Tibial nerve (tissue), 4 donors: ENCODE measurements at regions not wholly inside any gene's neighbourhood (a gene's known extent, or its start where the extent isn't known, plus 50 kb on each side); places are given as distances from the start of the nearest gene placed in this dataset.

Experiments used
- DNase-seq, 2 donors: peaks; one replicate each; pipeline ENCODE4 v3.0.0-alpha.2; 2019; ENCODE audit warnings: low spot score in 2 of 2
- H3K27ac ChIP-seq, 4 donors: fragments of 200-600 bp; sonication (generic) in 3 of 4; one replicate each; pipeline ENCODE4 v1.5.1; 2017 to 2019; ENCODE audit warnings: mild to moderate bottlenecking in 1 of 4
- H3K27me3 ChIP-seq, 2 donors: fragments of 200-600 bp; sonication (generic) in 1 of 2; one replicate each; pipeline versions ENCODE4 v1.5.1 to v1.6.0; 2017 to 2019
- H3K36me3 ChIP-seq, 3 donors: fragments of 200-600 bp; sonication (generic); one replicate each; pipeline ENCODE4 v1.5.1; 2018 to 2019
- H3K4me1 ChIP-seq, 4 donors: fragments of 200-600 bp; sonication (generic) in 3 of 4; one replicate each; pipeline ENCODE4 v1.5.1; 2017 to 2019
- H3K4me3 ChIP-seq, 4 donors: fragments of 200-600 bp; sonication (generic) in 3 of 4; one replicate each; pipeline ENCODE4 v1.5.1; 2017 to 2019; ENCODE audit warnings: mild to moderate bottlenecking in 1 of 4, moderate library complexity in 1 of 4
- H3K9me3 ChIP-seq, 4 donors: fragments of 200-600 bp; sonication (generic) in 3 of 4; one replicate each; pipeline ENCODE4 v1.5.1; 2017 to 2019
- EP300 ChIP-seq, 2 donors: sonication (generic); formaldehyde crosslinking; IDR thresholded peaks; one replicate each; pipeline ENCODE4 v1.6.1; 2017; ENCODE audit warnings: antibody characterized with exemption in 2 of 2, mild to moderate bottlenecking in 1 of 2
- POLR2A ChIP-seq, 2 donors: fragments of 450-650 bp; IDR thresholded peaks; one replicate each; pipeline ENCODE4 v1.6.1; 2017; ENCODE audit warnings: antibody characterized with exemption in 2 of 2, mild to moderate bottlenecking in 2 of 2, moderate library complexity in 2 of 2
- WGBS, 2 donors: methylation state at CpG; one replicate each; pipeline ENCODE4 v1.1.5; 2018; 5-methylcytosine and 5-hydroxymethylcytosine counted together
- TF ChIP-seq, protein P1 (sequence below), 5 experiments: fragments of 200-600 bp in 3 of 5; fragments of 450-650 bp in 2 of 5; sonication (generic) in 3 of 5; IDR thresholded peaks; one replicate each; pipeline ENCODE4 v1.5.1; 2016 to 2019; ENCODE audit warnings: antibody characterized with exemption in 5 of 5, mild to moderate bottlenecking in 3 of 5, moderate library complexity in 2 of 5

DNA sequence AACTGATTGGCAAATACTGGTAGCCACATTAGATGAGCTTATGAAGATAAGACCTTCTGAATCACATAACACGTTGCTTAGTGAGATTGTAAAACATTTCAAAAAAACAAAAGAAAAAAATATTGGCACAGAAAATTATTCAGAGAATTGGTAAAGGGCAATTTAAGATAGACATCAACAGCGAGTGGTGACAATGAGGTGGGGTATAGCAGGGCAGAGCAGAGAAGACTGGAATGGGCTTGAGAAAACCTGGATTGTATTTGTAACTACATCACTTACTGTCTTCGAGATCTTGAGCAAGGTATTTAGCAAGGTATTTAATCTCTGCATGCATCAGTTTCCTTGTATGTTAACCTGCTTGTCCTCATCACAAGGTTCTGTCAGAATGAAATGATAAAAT is 313.0 kb upstream of the MEIS1 start:
- 72 to 83% methylated on average over 3 of the region's 3 CpGs for WGBS, 2 donors
- Histone ChIP-seq H3K27ac (no peak overlapping the region), H3K4me1 (no peaks in the 10 kb centered on the region), H3K36me3 (no peaks in the 10 kb centered on the region), H3K9me3 (no peaks in the 10 kb centered on the region), H3K27me3 (no peaks in the 10 kb centered on the region), H3K4me3 (no peak overlapping the region)
- no peak for TF ChIP-seq POLR2A (IDR thresholded peaks at IDR 0.05)
- TF ChIP-seq, protein P1, sequence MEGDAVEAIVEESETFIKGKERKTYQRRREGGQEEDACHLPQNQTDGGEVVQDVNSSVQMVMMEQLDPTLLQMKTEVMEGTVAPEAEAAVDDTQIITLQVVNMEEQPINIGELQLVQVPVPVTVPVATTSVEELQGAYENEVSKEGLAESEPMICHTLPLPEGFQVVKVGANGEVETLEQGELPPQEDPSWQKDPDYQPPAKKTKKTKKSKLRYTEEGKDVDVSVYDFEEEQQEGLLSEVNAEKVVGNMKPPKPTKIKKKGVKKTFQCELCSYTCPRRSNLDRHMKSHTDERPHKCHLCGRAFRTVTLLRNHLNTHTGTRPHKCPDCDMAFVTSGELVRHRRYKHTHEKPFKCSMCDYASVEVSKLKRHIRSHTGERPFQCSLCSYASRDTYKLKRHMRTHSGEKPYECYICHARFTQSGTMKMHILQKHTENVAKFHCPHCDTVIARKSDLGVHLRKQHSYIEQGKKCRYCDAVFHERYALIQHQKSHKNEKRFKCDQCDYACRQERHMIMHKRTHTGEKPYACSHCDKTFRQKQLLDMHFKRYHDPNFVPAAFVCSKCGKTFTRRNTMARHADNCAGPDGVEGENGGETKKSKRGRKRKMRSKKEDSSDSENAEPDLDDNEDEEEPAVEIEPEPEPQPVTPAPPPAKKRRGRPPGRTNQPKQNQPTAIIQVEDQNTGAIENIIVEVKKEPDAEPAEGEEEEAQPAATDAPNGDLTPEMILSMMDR (IDR thresholded peaks at IDR 0.05) = no peak
- TF ChIP-seq EP300 (IDR thresholded peaks at IDR 0.05) = no peak
- no peak for DNase-seq

DNA sequence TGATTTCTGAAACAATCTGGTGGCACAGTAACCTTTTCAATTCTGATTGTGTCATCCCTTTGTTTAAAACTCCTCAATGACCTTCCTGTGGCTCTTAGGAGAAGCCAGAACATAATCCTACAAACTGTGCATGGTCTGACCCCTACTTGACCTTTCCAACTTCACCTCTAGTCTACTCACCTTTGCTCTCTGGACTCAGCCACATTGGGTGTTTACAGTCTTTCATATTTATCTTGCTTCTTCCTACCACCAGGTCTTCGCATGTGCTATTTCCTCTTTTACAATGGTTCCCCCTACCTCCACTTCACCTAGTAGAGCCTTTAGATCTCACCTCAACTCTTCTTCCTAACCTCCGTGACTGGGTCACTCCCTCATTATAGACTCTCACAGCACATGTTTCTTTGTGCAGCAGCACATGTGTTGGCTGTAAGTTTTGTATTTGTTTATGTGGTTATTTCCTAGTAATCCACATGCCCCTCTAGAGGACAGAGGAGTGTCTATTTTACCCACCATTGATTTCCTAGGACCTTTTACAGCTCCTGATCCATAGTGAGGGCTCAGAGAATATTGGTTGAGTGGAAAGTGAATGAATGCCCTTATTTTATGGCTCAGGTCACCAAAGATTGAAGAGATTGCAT is 320.8 kb upstream of the MEIS1 start:
- H3K27me3 ChIP-seq = no peaks in the 10 kb centered on the region

DNA sequence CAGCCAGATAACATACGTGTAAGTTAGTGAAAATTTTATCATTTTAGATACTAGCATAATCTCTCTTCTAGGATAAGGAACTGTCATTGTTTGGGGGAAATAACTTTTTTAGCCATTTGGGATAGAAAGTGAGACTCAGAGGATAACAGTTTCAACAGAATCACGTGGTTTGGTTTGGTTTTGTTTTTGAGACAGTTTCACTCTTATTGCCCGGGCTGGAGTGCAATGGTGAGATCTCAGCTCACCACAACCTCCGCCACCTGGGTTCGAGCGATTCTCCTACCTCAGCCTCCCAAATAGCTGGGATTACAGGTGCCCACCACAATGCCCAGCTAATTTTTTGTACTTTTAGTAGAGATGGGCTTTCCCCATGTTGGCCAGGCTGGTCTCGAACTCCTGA is 323.2 kb upstream of the MEIS1 start:
- Histone ChIP-seq H3K4me1 (no peaks in the 10 kb centered on the region), H3K27me3 (no peaks in the 10 kb centered on the region), H3K27ac (no peak overlapping the region), H3K9me3 (no peaks in the 10 kb centered on the region), H3K36me3 (no peaks in the 10 kb centered on the region), H3K4me3 (no peak overlapping the region)
- DNase-seq = no peak
- 81 to 88% methylated on average over 7 of the region's 7 CpGs for WGBS, 2 donors
- no peak for TF ChIP-seq POLR2A (IDR thresholded peaks at IDR 0.05)

More for the DNA sequence above, 320.8 kb upstream of the MEIS1 start:
- no peaks in the 10 kb centered on the region for H3K9me3 ChIP-seq
- H3K4me3 ChIP-seq = no peak overlapping the region
- no peaks in the 10 kb centered on the region for H3K36me3 ChIP-seq
- DNase-seq = no peak
- H3K27ac ChIP-seq = no peak overlapping the region
- TF ChIP-seq, protein P1 (IDR thresholded peaks at IDR 0.05) = no peak
- TF ChIP-seq POLR2A (IDR thresholded peaks at IDR 0.05) (no peak), EP300 (IDR thresholded peaks at IDR 0.05) (no peak)
- H3K4me1 ChIP-seq = no peaks in the 10 kb centered on the region
- WGBS, 2 donors = 84 to 85% methylated on average over 2 of the region's 2 CpGs

DNA sequence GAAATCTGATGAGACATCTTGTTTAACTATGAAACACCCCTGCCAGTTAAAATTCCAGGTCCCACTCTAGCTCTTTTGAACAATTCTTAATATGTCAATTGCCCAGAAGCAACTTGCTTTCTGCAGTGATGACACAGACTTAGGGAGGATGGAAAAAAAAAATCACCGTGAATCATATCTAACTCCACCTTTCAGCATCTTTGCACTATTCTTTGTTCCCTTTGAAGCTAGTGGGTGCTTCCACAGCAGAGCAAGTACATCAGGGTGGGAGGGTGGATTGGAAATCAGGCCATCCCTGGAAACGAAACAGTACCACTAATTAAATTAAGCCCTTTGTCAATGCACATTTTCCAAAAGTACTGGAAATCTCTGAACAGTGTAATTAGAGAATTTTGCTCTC is 324.3 kb upstream of the MEIS1 start:
- H3K27ac ChIP-seq = no peak overlapping the region
- 69 to 78% methylated on average over 2 of the region's 2 CpGs for WGBS, 2 donors
- no peak overlapping the region for H3K4me3 ChIP-seq
- DNase-seq = no peak
- no peaks in the 10 kb centered on the region for H3K36me3 ChIP-seq
- TF ChIP-seq EP300 (IDR thresholded peaks at IDR 0.05) = no peak
- TF ChIP-seq, protein P1 (IDR thresholded peaks at IDR 0.05) = no peak
- no peak for TF ChIP-seq POLR2A (IDR thresholded peaks at IDR 0.05)
- no peaks in the 10 kb centered on the region for H3K27me3 ChIP-seq
- H3K9me3 ChIP-seq = no peaks in the 10 kb centered on the region
- no peaks in the 10 kb centered on the region for H3K4me1 ChIP-seq

DNA sequence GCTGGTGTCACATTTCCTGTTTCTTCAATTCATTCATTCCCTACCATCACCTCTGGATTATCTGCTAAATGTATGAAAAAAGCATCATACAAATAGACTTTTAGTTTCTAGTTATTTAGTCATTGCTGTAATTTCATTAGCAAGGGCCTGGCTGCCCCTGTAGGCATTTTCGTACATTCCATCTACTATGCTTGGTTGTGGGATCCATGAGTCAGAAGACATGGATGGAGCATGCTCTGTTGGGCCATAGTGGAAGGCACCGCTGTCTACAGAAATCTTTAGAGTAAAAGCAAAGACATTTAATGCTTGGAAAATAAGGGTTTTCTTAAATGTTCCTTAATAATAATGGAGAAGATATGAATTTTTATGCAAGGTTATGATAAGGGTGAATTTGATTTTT is 324.8 kb upstream of the MEIS1 start:
- Histone ChIP-seq H3K4me3 (no peak overlapping the region), H3K27me3 (no peaks in the 10 kb centered on the region), H3K9me3 (no peaks in the 10 kb centered on the region), H3K4me1 (no peaks in the 10 kb centered on the region), H3K36me3 (no peaks in the 10 kb centered on the region), H3K27ac (no peak overlapping the region)
- 92 to 94% methylated on average over 2 of the region's 2 CpGs for WGBS, 2 donors
- TF ChIP-seq POLR2A (IDR thresholded peaks at IDR 0.05) (no peak), EP300 (IDR thresholded peaks at IDR 0.05) (no peak)
- TF ChIP-seq, protein P1 (IDR thresholded peaks at IDR 0.05) = no peak
- DNase-seq = no peak

DNA sequence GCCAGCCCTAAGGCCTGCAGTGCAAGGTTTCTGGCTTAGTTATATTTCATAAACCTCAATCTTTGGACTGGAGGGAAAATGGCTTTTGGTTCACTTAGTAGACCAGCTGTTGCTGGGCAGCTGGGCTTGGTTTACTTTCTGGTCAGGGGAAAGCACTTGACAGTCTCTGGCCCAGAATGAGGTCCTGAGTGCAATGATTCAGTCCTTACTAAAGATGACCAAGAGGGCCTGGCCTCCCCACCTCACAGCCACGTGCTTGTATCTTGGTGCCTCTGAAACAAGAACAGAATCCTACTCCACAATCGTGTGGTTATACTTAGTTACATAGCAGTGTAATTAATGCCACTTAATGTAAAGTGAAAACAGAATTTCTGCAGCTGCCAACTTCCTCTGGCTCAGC is 325.5 kb upstream of the MEIS1 start:
- no peaks in the 10 kb centered on the region for H3K9me3 ChIP-seq
- no peaks in the 10 kb centered on the region for H3K36me3 ChIP-seq
- DNase-seq = no peak
- H3K4me3 ChIP-seq = no peak overlapping the region
- no peaks in the 10 kb centered on the region for H3K27me3 ChIP-seq
- no peak overlapping the region for H3K27ac ChIP-seq
- TF ChIP-seq EP300 (IDR thresholded peaks at IDR 0.05) = no peak
- TF ChIP-seq POLR2A (IDR thresholded peaks at IDR 0.05) = no peak
- TF ChIP-seq, protein P1 (IDR thresholded peaks at IDR 0.05) = no peak
- 37 to 71% methylated on average over 2 of the region's 2 CpGs for WGBS, 2 donors
- H3K4me1 ChIP-seq = peaks cover 0 to 5% (median 0%) of the 10 kb centered on the region in 4 donors
